GM10847 (cell line): ENCODE measurements at regions not wholly inside any gene's neighbourhood (a gene's known extent, or its start where the extent isn't known, plus 50 kb on each side); places are given as distances from the start of the nearest gene placed in this dataset.

Experiments
- POLR2A ChIP-seq: IDR thresholded peaks from 2 replicates; pipeline ENCODE4 v1.6.1; 2011; ENCODE audit not compliant: insufficient read length; ENCODE audit errors: extremely low read depth

DNA sequence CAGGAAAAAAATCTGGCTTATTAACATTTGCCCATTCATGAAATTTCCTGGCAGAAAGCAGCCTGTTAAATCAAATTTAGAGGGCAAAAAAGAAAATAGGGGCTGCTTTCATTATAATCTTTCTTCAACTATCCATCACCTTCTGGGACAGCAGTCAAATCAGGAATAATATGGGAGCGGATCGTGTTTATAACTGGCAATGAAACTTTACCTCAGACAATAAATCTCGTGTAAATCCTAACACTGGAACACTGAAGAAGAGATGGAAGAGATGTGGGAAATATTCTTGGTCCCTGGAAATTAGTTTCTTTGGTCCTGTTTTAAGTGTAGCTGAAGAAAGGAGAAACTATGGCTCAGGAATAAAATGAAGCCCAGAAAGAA, 77.5 kb upstream of the SERTAD2 start:
- TF ChIP-seq POLR2A = no peak

DNA sequence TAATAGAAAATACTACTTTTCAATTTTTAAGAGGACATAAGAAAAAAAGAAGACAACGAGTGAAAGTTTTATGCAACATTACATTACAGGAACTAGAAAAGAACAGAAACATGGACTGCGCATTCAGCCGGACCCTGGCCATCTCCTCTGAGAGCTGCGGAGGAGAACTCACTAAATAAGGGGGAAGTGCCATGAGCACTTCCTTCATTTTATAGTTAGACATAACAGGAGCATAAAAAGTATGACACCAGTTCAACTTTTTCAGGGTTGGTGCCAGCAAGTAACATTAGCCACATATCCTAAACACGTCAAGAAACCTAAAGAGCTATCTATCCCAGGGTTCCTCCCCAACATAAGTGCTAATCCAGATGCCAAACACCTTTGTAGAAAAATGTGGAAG, 78.0 kb upstream of the SERTAD2 start:
- TF ChIP-seq POLR2A = no peak

DNA sequence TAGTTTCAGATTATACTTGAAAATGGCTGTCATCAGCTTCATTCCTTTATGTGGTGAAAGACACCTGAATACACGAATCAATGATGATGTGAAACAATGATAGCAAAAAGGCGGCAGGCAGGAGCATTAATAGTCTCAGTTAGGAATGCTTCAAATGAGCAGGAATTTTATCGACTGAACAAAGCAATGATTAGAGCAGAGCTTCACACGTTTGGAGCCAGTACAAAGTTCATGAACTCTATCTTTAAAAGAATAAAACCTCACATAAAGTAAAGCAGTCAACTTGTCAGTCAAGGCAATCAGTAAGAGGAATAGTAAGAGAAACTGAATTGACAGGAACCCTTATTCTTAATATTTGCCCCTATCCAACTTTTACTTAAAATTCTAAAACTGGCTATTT, 78.4 kb upstream of the SERTAD2 start:
- TF ChIP-seq POLR2A = no peak

DNA sequence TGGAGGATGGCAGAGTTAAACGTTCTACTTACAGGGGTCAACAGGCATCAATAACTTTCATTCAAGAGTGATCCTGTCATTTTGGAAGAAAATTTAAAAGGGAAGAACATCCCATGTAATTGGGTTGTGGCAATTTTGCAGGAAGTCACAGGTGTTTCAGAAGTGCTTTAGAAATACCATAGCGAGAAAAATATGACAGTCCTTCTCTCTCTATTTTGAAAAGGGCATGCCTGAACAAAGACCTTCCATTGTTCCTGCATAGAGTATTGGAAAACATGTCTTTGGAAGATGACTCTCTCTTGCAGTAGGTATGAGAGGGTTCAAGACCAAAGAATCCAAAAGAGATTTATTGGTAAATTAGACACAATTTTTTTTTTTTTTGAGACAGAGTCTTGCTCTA, 81.8 kb upstream of the SERTAD2 start:
- no peak for TF ChIP-seq POLR2A

DNA sequence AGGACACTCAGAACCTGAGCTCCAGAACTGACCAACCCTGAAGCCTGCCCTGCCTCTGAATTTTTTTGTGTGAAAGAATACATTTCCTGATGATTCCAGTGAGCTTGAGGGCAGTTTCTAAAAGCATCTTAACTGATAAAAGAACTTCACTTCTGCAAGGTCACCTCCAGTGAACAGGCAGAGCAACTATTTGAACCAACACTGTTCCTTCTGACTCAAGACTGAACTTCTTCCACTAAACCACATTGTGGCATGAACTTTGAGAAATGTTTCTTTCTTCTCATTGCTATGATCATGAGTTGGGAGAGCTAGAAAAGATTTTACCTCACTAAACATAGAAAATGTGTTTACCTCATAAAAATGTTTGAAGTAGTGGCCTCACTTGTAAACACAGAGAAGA, 83.8 kb upstream of the SERTAD2 start:
- TF ChIP-seq POLR2A = no peak

DNA sequence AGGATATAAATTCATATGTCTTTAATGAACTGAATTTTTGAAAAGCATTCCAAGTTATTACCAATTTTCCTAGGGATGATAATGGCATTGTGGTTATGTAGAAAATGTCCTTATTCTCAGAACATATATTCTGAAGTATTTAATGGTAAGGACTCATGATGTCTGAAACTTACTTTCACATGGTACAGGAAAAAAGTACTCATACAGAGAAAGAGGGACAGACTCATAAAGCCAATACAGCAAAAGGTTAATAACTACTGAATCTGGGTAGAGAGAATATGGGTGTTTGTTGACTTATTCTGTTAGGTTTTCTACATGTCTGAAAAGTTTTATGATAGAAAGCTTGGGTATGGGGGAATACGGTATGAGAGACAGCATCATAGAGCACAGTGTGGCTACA, 84.3 kb upstream of the SERTAD2 start:
- TF ChIP-seq POLR2A = no peak

DNA sequence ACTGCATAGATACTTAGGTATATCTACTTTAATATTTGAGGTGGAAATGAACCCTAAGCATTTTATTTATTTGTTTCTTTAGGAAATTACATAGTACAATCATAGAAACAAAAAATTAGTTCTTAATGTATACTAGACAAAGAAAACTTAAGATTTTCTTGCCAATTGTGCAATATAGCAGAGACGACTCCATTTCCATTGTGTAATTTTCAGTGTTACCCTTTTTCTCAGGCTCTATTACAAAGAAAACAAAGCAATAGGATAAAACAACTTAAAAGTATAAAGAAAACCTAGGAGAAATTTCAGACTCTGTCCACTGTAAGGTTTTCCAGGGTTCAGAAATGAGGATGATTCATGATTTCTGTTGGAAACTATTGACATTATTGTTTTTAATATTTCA, 89.0 kb upstream of the SERTAD2 start:
- no peak for TF ChIP-seq POLR2A

DNA sequence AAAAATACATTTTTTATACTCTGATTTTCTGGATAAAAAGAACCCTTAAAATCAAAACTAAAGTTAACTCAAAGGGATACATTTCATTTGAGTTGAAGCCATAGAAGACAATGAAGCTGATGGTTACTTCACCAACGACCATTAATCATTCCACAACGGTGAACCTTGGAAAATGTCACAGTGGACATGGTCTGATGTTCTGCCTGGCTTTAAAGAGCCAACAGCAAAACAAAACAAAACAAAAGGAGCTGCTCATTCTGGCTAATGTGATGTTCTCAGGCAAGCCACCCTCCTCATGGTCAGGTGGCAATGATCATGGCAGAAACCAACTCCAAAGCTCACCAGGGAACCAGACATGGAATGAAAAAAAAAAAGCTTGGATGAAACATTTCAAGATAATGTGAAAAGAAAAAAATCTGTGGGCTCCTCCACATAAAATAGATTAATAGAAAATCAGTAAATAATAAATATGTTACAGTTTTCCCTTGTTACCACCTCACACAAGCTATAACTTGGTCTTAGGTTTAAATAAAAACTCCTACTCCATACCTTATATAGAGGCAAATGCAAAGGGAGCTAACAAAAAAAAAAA, 90.1 kb upstream of the SERTAD2 start:
- TF ChIP-seq POLR2A = no peak

DNA sequence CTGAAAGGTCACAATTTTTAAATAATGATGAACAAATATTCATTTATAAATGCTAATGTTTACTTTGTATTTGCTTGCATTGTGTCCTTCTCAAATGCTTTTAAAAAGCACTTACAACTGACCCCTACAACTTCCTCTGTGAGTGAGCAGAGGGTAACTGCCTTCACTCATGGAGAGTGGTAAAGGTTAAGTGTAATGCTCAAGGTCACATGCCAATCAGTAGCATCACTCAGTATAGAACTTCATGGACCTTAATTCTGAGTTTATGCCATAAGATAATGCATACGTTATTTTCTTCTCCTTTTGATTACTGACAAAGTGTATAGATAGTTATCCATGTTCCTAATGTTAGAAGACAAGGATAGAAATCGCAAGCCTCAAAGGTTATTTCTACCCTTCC, 91.8 kb upstream of the SERTAD2 start:
- no peak for TF ChIP-seq POLR2A

DNA sequence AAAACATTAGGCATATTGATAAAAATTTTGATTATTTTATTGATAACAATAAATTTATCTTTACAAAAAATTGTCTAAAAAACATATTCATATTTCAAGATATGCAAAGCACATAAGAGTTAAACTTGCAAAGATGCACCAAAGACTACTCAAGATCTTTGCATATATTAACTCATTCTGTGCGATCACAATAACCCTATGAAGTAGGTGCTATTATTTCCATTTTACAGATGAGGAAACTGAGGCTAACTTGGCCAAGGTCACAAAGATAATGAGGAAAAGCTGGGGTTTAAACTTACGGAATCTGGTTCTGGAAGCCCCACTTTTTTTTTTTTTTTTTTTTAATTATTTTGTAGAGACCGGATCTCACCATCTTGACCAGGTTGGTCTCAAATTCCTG, 94.4 kb upstream of the SERTAD2 start:
- no peak for TF ChIP-seq POLR2A

DNA sequence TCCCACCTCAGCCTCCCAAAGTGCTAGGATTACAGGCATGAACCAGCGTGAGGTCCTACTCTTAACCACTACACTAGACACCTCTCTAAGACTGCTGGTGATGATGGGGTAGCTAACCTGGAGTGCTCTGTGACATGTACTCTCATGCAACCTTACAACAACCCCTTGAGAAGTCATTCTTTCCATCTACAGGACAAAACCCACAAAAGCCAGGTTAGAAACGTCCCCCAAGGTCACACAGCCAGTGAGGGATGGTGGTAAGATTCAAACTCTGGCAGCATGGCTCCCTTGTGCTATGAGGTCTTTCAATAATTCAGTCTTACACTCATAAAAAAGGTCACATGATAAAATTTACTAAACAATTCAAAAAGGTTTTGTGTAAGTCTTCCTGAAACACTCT, 94.8 kb upstream of the SERTAD2 start:
- TF ChIP-seq POLR2A = no peak

DNA sequence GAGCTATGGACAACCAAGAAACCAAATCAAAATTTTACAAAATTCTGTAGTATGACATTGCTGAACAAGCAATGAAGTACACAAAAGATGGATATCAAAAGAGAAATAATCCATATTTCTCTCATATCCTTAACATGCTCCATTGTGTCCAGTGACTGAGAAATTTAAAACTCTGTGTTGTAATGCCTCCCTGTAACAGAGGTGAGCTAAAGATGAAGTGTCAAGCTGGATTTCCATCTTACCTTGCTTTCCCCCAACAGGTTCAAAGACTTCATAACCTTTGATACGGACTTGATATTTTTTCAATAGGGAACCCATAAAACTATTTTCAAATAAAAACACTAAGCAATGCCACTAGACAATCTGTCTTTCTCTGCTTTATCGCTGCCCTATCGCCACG, 95.7 kb upstream of the SERTAD2 start:
- no peak for TF ChIP-seq POLR2A

DNA sequence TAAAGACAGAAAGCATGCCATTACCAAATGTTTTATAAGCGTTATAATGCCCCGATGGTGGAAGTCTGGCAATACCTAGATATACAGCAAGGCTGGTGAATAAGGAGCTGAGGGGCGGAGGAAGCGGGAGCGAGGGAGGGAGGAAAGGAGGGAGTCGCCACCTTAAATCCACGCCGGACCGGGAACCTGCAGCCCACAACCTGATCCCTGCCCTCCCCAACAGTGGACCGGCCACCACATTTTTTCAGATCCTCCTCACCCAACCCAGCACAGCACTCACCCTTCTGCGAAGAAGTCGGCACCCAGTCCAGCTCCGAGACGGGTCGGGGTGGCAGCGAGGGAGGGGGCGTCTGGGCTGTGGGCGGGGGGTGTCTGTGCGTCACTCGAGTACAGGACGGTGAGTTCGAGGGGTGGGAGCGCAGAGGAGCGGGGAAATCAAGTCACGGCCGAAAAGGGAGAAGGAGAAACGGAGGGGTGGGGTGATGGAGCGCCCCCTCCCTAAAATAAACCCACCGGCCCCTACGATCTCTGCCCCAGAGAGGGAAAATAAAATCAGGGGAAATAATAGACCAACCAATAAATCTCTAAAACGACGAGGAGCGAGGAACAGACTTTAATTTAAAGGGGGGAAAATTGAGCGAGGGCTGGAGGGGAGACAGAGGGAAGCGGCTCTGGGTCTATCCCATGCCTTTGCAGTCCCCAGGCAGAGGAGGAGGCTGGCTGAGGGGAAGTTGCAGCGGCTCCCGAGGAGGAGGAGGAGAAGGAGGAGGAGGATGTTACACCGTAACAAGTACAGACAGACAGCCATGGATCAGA, 96.5 kb upstream of the SERTAD2 start:
- no peak for TF ChIP-seq POLR2A

DNA sequence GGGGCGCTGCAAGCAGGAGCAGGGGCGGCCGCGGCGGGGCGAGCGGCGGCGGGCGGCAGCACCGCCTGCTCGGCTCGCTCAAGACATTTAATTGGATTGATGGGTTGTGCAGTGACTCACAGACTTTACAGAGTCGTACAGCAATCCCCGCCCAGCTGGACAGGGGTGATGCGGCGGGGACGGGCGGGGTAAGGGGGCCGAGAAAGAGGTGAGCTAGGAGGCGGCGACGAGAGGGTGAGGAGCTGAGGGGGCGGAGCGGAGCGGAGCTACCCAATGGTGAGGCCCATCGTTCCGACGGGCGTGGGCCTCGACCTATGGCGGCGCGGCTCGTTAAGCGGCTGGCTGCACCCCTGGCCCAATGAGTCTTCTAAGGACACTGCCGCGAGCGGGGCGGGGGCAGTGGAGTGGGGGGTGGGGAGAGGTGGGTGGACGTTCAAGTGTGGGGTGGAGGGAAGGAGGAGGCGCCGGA, 97.1 kb upstream of the SERTAD2 start:
- peak; percentile 94 for TF ChIP-seq POLR2A

DNA sequence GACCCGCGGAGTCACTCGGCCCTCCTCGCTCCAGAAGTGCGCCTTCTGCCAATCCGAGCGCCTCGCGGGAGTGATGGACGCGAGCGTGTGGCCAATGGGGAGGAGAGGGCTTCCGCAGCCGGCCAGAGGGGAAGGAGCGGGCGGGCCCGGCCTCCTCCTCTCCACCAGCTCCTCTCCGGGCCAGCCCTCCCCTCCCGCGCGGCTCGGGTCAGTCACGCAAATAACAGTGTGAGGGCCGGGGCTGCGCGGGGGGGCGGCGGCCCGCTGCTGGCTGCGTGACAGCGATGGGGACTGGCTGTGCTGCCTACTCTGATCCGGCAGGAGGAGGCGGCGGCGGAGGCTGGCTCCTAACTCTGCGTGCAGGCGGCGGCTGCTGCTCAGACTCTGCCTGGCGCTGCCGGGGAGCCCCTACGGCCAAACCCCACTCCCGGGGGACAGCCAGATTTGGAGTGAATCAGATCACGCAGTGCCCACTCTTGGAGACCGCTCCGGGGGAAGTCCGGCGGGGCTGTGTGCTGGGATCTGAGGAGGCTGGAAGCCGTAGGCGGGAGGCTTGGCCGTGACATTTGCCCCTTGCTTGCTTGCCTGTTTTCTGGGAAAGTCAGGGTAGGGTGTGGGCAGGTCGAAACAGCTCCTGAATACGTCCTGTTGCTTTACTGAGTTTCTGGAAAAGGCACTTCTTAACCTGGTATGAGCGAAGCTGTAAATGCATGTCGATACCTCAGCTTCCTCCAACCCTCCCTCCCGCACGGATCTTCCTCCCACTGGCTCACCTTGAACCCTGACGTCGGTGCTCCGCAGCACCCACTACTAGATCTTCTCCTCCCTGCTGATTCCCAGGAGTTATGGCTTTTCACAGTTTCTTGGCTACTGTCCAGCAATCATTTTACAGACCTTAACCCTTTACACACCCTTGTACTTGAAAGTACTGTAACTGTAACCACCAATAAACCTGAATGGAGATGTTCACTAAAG, 97.9 kb upstream of the SERTAD2 start:
- TF ChIP-seq POLR2A = peak; percentile 68

DNA sequence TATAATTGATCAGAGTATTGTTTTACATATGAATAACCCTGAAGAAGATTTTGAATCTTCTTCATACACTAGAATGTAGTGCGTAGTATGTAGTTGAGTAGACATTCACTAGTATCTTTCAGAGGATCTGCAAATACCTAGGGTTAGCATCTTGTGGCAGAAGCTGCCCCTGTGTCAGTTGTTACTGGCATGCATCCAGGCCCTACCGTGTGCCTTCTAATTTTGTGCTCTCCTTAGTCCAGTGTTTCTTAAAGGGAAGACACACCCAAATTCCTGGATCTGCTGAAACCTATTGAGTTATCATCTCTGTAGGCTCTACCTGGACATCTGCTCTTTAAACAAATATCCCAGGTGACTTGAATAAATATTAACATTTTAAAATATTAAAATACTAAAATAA, 99.7 kb upstream of the SERTAD2 start:
- TF ChIP-seq POLR2A = no peak
